Body of pancreas (tissue), 4 donors: ENCODE measurements at regions not wholly inside any gene's neighbourhood (a gene's known extent, or its start where the extent isn't known, plus 50 kb on each side); places are given as distances from the start of the nearest gene placed in this dataset.

ENCODE experiments used
- POLR2A ChIP-seq, 3 donors: fragments of 450-650 bp; IDR thresholded peaks; one replicate each; pipeline ENCODE4 v1.6.1; 2016; ENCODE audit warnings: antibody characterized with exemption in 3 of 3, mild to moderate bottlenecking in 2 of 3
- TF ChIP-seq, protein P1 (sequence below), 7 experiments: fragments of 450-650 bp in 4 of 7; fragments of 200-600 bp in 3 of 7; sonication (generic) in 3 of 7; IDR thresholded peaks; one replicate each; pipeline ENCODE4 v1.5.1; 2016 to 2019; ENCODE audit warnings: antibody characterized with exemption in 7 of 7

DNA sequence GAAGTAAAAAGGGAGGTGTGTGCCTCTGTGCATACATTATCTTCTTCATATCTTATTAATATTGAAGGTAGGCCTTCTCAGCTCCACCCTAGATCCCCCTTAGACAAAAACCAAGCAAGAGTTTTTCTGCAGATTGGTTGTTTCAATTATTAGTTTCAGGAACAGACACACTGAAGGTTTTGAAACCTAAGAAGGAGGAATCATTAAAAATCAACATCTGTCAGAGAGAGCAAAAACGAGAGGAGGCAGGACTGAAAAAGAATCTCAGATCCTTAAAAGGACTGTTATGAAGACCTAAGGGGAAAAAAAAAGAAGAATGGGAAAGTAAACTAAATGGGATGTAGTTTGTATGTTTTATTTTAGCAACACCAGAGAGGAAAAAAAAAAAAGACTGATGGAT is 560.8 kb upstream of the JAG1 start:
- TF ChIP-seq POLR2A (IDR thresholded peaks at IDR 0.05), result no peak
- TF ChIP-seq, protein P1, sequence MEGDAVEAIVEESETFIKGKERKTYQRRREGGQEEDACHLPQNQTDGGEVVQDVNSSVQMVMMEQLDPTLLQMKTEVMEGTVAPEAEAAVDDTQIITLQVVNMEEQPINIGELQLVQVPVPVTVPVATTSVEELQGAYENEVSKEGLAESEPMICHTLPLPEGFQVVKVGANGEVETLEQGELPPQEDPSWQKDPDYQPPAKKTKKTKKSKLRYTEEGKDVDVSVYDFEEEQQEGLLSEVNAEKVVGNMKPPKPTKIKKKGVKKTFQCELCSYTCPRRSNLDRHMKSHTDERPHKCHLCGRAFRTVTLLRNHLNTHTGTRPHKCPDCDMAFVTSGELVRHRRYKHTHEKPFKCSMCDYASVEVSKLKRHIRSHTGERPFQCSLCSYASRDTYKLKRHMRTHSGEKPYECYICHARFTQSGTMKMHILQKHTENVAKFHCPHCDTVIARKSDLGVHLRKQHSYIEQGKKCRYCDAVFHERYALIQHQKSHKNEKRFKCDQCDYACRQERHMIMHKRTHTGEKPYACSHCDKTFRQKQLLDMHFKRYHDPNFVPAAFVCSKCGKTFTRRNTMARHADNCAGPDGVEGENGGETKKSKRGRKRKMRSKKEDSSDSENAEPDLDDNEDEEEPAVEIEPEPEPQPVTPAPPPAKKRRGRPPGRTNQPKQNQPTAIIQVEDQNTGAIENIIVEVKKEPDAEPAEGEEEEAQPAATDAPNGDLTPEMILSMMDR (IDR thresholded peaks at IDR 0.05), result no peak
